Thyroid gland (tissue), 4 donors: ENCODE measurements at regions not wholly inside any gene's neighbourhood (a gene's known extent, or its start where the extent isn't known, plus 50 kb on each side); places are given as distances from the start of the nearest gene placed in this dataset.

Source experiments
- DNase-seq, 2 donors: peaks; one replicate each; pipeline ENCODE4 v3.0.0-alpha.2; 2019
- H3K27ac ChIP-seq, 3 donors: fragments of 200-600 bp; sonication (generic); 1 replicate in 2 of 3; 2 replicates in 1 of 3; pipeline ENCODE4 v1.5.1; 2016 to 2019; ENCODE audit warnings: mild to moderate bottlenecking in 1 of 3, moderate library complexity in 1 of 3
- H3K27me3 ChIP-seq: fragments of 200-600 bp; sonication (generic); one replicate; pipeline ENCODE4 v1.5.1; 2019
- H3K36me3 ChIP-seq, 2 donors: fragments of 200-600 bp; sonication (generic); one replicate each; pipeline ENCODE4 v1.5.1; 2016 to 2019
- H3K4me1 ChIP-seq, 2 donors: fragments of 200-600 bp; sonication (generic); one replicate each; pipeline ENCODE4 v1.5.1; 2017 to 2019
- H3K4me3 ChIP-seq, 3 donors: fragments of 200-600 bp; sonication (generic); replicated peaks in 1 of 3; 1 replicate in 2 of 3; 2 replicates in 1 of 3; pipeline ENCODE4 v1.5.1; 2016; ENCODE audit warnings: mild to moderate bottlenecking in 1 of 3
- H3K9me3 ChIP-seq: fragments of 200-600 bp; sonication (generic); one replicate; pipeline ENCODE4 v1.5.1; 2017
- CTCF ChIP-seq, 6 experiments: fragments of 200-600 bp in 3 of 6; fragments of 450-650 bp in 3 of 6; sonication (generic) in 3 of 6; IDR thresholded peaks; one replicate each; pipeline ENCODE4 v1.5.1; 2016 to 2019; ENCODE audit warnings: antibody characterized with exemption in 6 of 6, mild to moderate bottlenecking in 2 of 6, inconsistent platforms in 1 of 6, moderate library complexity in 1 of 6
- POLR2A ChIP-seq, 2 donors: fragments of 450-650 bp; IDR thresholded peaks; one replicate each; pipeline ENCODE4 v1.6.1; 2017; ENCODE audit warnings: antibody characterized with exemption in 2 of 2, mild to moderate bottlenecking in 2 of 2, moderate library complexity in 1 of 2
- WGBS, 2 donors: methylation state at CpG; one replicate each; pipeline ENCODE4 v1.1.5; 2017; 5-methylcytosine and 5-hydroxymethylcytosine counted together
- intact Hi-C: fragments of 100-400 bp; cut with DNase I; formaldehyde crosslinking; loops from one replicate; pipeline ENCODE4 v1.15.1; 2023

DNA sequence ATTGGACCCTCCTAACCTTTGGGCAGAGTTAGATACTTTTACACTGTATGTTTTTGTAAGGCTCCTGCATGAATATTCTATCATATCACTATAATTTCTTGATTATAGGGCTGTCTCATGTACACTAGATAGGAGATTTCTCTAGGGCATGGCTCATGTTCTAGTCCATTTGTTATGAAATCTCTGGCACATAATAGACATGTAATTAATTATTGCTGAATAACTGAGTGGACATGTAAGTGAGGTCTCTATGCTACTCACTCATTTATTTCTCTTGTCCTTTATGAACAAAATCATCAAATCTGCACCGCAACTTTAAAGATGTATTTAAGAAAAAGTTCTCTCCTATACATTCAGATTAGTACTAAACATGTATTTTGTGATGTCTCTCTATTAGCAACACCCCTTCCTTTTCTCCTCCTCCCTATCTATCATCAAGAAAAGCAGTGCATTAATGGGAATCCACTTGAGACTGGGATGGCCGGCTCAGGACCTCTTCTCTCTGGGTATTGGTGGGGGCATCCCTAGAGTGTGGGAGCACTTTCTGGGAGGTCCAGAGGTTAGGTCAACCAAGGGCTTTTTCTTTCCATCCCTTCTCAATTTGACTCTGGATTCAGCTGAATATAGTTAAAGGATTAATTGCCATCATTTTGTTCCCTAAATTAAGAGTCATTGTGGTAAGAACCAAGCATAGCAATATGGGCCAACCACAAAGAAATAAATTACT is 168.0 kb upstream of the HMGA2 start:
- intact Hi-C loops, result no loop called here
- H3K27me3 ChIP-seq, result no peaks in the 10 kb centered on the region
- no peak overlapping the region for H3K4me3 ChIP-seq
- TF ChIP-seq POLR2A (IDR thresholded peaks at IDR 0.05), result no peak
- TF ChIP-seq CTCF (IDR thresholded peaks at IDR 0.05), result no peak
- H3K36me3 ChIP-seq, result no peaks in the 10 kb centered on the region
- DNase-seq, result no peak
- no peak overlapping the region for H3K27ac ChIP-seq
- H3K4me1 ChIP-seq, result no peaks in the 10 kb centered on the region
- 91 to 93% methylated on average over 2 of the region's 2 CpGs for WGBS, 2 donors
- H3K9me3 ChIP-seq, result no peaks in the 10 kb centered on the region

DNA sequence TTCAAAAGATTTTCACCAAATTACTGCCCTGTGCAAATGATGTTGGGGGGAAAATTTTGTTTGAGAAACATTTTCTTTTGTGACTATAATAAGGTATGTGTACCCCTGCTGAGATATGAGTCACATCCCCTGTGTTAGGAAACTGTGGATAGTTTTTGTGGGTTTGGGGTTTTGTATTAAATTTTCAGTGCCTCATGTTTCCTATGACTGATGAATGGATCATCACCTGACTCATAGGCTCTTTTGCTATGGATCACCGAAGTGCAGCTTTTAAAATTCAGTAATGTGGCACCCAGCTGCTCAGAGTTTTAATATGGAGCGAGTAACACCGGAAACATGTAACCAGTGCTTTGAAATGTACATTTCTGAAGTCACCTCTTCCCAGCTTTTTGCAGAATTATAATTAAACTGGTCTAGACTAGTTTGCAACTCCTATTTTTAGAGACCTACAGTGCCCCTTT is 167.4 kb upstream of the HMGA2 start:
- 76 to 89% methylated on average over 3 of the region's 3 CpGs for WGBS, 2 donors
- no peak for DNase-seq
- no peak for TF ChIP-seq POLR2A (IDR thresholded peaks at IDR 0.05)
- TF ChIP-seq CTCF (IDR thresholded peaks at IDR 0.05), result no peak
- Histone ChIP-seq H3K27ac (no peak overlapping the region), H3K4me3 (no peak overlapping the region), H3K36me3 (no peaks in the 10 kb centered on the region), H3K9me3 (no peaks in the 10 kb centered on the region), H3K4me1 (no peaks in the 10 kb centered on the region), H3K27me3 (no peaks in the 10 kb centered on the region)
- intact Hi-C loops, result no loop called here

DNA sequence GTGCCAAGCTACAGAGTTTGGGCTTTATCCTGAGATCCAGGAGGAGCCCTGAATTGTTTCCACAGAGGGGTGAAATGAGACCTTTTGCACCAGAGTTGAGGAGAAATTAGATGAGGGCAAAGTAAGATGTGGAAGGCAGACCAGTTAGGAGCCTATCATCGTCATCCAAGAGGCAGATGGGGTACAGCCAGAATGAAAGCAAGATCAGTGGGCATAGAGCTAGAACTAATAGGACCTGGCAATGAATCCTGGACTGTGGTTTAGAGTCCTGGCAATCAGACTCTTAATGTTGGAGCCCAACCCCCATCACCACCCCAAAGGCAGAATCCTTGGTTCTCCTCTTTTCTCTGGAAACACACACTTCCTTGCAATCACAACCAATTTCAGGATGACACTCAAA is 166.6 kb upstream of the HMGA2 start:
- TF ChIP-seq CTCF (IDR thresholded peaks at IDR 0.05), result no peak
- TF ChIP-seq POLR2A (IDR thresholded peaks at IDR 0.05), result no peak
- Histone ChIP-seq H3K36me3 (no peaks in the 10 kb centered on the region), H3K27me3 (no peaks in the 10 kb centered on the region), H3K4me1 (no peaks in the 10 kb centered on the region), H3K27ac (no peak overlapping the region), H3K9me3 (no peaks in the 10 kb centered on the region), H3K4me3 (no peak overlapping the region)
- no peak for DNase-seq
- 88 to 96% methylated on average over 1 of the region's 1 CpG for WGBS, 2 donors
- intact Hi-C loops, result no loop called here

DNA sequence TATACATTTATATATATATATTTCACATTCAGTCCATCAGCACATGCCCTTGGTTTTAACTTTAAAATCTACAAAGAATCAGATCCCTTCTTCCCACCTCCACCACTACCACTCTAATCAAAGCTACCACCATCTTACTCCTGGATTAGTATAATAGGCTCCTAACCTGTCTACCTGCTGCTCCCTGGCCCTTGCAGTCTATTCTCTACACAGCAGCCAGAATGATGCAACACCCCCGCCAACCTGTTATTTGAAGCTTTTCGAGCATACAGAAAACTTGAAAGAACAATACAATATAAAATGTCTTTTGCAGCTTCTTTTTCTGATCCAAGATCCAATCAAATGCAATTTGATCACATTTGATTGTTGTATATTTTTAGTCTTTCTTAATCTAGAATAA is 165.9 kb upstream of the HMGA2 start:
- no peak for TF ChIP-seq CTCF (IDR thresholded peaks at IDR 0.05)
- no peak for TF ChIP-seq POLR2A (IDR thresholded peaks at IDR 0.05)
- H3K9me3 ChIP-seq, result no peaks in the 10 kb centered on the region
- H3K27me3 ChIP-seq, result no peaks in the 10 kb centered on the region
- no peak overlapping the region for H3K4me3 ChIP-seq
- intact Hi-C loops, result no loop called here
- no peak for DNase-seq
- H3K4me1 ChIP-seq, result no peaks in the 10 kb centered on the region
- 97 to 99% methylated on average over 2 of the region's 2 CpGs for WGBS, 2 donors
- no peaks in the 10 kb centered on the region for H3K36me3 ChIP-seq
- no peak overlapping the region for H3K27ac ChIP-seq

DNA sequence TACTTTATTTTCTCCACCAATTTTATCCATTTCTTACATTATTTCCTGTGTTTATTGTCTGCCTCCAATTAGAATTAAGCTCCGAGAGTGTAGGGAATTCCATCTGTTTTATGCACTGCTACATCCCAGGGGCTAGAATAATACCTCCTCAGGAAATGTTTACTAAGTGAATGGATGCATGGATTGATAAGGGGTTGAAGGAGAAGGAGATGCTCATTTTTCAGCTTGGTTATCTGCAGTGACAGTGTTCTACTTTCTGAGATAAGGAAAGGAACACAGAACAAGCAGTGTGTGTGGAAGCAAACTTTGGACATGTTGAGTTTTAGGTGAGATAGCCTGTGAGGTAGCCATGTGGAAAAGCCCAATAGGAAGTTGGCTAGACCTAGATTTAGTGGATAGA is 164.6 kb upstream of the HMGA2 start:
- Histone ChIP-seq H3K4me1 (no peaks in the 10 kb centered on the region), H3K4me3 (no peak overlapping the region), H3K9me3 (no peaks in the 10 kb centered on the region), H3K27me3 (no peaks in the 10 kb centered on the region), H3K36me3 (no peaks in the 10 kb centered on the region), H3K27ac (no peak overlapping the region)
- TF ChIP-seq CTCF (IDR thresholded peaks at IDR 0.05) (no peak), POLR2A (IDR thresholded peaks at IDR 0.05) (no peak)
- WGBS, 2 donors, result 80 to 82% methylated on average over 1 of the region's 1 CpG
- intact Hi-C loops, result no loop called here
- no peak for DNase-seq
